SHP77 treated with DMSO at 0.1 percent for 48 hours (cell line): ENCODE measurements at regions not wholly inside any gene's neighbourhood (a gene's known extent, or its start where the extent isn't known, plus 50 kb on each side); places are given as distances from the start of the nearest gene placed in this dataset.

Experiments used
- DNase-seq: peaks from one replicate; lab custom pipeline; 2025; lab: John Stamatoyannopoulos, UW

- DNase-seq, result no peak
Measured at GRCh38 chrX:22325096-22325495, 52.4 kb downstream of the CBLL2 start.

GRCh38 chrX:22329783-22330182 lies 57.1 kb downstream of the CBLL2 start:
- DNase-seq, result no peak

- DNase-seq, result no peak
Measured at GRCh38 chrX:22338740-22339139, 66.0 kb downstream of the CBLL2 start.

GRCh38 chrX:22339459-22339858 lies 66.7 kb downstream of the CBLL2 start:
- no peak for DNase-seq

GRCh38 chrX:22340022-22340616 lies 67.4 kb downstream of the CBLL2 start:
- DNase-seq, result no peak

- DNase-seq, result no peak
Measured at GRCh38 chrX:22343192-22343591, 70.5 kb downstream of the CBLL2 start.

- no peak for DNase-seq
Measured at GRCh38 chrX:22345884-22346283, 73.2 kb downstream of the CBLL2 start.

- DNase-seq, result no peak
Measured at GRCh38 chrX:22347491-22347890, 74.8 kb downstream of the CBLL2 start.

- DNase-seq, result no peak
Measured at GRCh38 chrX:22349116-22349515, 76.4 kb downstream of the CBLL2 start.

GRCh38 chrX:22351076-22351475 lies 78.4 kb downstream of the CBLL2 start:
- no peak for DNase-seq

GRCh38 chrX:22351966-22352365 lies 79.3 kb downstream of the CBLL2 start:
- DNase-seq, result no peak

- DNase-seq, result no peak
Measured at GRCh38 chrX:22357621-22358020, 84.9 kb downstream of the CBLL2 start.

GRCh38 chrX:22360129-22360528 lies 87.4 kb downstream of the CBLL2 start:
- DNase-seq, result no peak

GRCh38 chrX:22365460-22365859 lies 92.7 kb downstream of the CBLL2 start:
- no peak for DNase-seq

GRCh38 chrX:22366166-22366702 lies 93.5 kb downstream of the CBLL2 start:
- DNase-seq, result no peak

- no peak for DNase-seq
Measured at GRCh38 chrX:22366906-22367305, 94.2 kb downstream of the CBLL2 start.

GRCh38 chrX:22373094-22373493 lies 100.4 kb downstream of the CBLL2 start:
- DNase-seq, result no peak

GRCh38 chrX:22373766-22374165 lies 101.1 kb downstream of the CBLL2 start:
- no peak for DNase-seq

GRCh38 chrX:22376369-22376768 lies 103.7 kb downstream of the CBLL2 start:
- no peak for DNase-seq

- DNase-seq, result no peak
Measured at GRCh38 chrX:22378296-22378695, 105.6 kb downstream of the CBLL2 start.

GRCh38 chrX:22383988-22384387 lies 111.3 kb downstream of the CBLL2 start:
- DNase-seq, result no peak

- no peak for DNase-seq
Measured at GRCh38 chrX:22389556-22390179, 117.0 kb downstream of the CBLL2 start.

- DNase-seq, result no peak
Measured at GRCh38 chrX:22392133-22392948, 119.6 kb downstream of the CBLL2 start.
